ENCODE measurements at regions not wholly inside any gene's neighbourhood (a gene's known extent, or its start where the extent isn't known, plus 50 kb on each side); places are given as distances from the start of the nearest gene placed in this dataset.
"Not testable (repeated sequence)": the region's sequence is repeated elsewhere in the genome, so short reads cannot be mapped to it uniquely, and the experiment has no call there.

DNA sequence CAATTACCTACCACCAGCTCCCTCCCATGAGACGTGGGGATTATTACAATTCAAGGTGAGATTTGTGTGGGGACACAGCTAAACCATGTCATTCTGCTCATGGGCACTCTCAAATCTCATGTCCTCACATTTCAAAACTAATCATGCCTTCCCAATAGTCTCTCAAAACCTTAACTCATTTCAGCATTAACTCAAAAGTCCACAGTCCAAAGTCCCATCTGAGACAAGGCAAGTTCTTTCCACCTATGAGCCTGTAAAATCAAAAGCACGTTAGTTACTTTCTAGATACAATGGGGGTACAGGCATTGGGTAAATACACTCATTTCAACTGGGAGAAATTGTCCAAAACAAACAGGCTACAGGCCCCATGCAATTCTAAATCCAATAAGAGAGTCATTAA is 112.8 kb upstream of the OLFM3 start:
- not testable (repeated sequence) for TF ChIP-seq EP300 (IDR thresholded peaks at IDR 0.05; ENCODE audit: borderline replicate concordance in 1 of 2, low read depth in 2 of 2, low read length in 2 of 2); CTCF (IDR thresholded peaks at IDR 0.05; ENCODE audit: control extremely low read depth in 1 of 3, insufficient read depth in 1 of 3, low read depth in 1 of 3, low read length in 3 of 3); FOSL1 (IDR thresholded peaks at IDR 0.05; ENCODE audit: insufficient read depth, low read depth, low read length); SIN3A (conservative IDR thresholded peaks at IDR 0.05 in 1 of 2, IDR thresholded peaks at IDR 0.05 in 1 of 2; ENCODE audit: low read depth in 1 of 2, low read length in 2 of 2); BCL11A (IDR thresholded peaks at IDR 0.05; ENCODE audit: low read depth in 2 of 2, low read length in 2 of 2); JUND (IDR thresholded peaks at IDR 0.05; ENCODE audit: low read length); POLR2AphosphoS5 (IDR thresholded peaks at IDR 0.05; ENCODE audit: low read depth, low read length); RNF2 (IDR thresholded peaks at IDR 0.05; ENCODE audit: borderline replicate concordance, low read depth, low read length, missing control alignments, poor library complexity, severe bottlenecking)

Data from H1 (cell line).